Ramos (cell line): ENCODE measurements at regions not wholly inside any gene's neighbourhood (a gene's known extent, or its start where the extent isn't known, plus 50 kb on each side); places are given as distances from the start of the nearest gene placed in this dataset.

Experiments used
- in situ Hi-C: fragments of 300-500 bp; cut with MboI; formaldehyde crosslinking; loops from one replicate; pipeline ENCODE4 v1.14.3; 2022; ENCODE audit warnings: low sequenced_read_pairs; ENCODE audit not compliant: unreplicated experiment

- in situ Hi-C loops = no loop called here
These were observed 231.0 kb downstream of the ESM1 start for GRCh38 chr5:54754420-54754819.

- in situ Hi-C loops = no loop called here
These were observed 231.6 kb downstream of the ESM1 start for GRCh38 chr5:54753753-54754152.

- in situ Hi-C loops = no loop called here
These were observed 232.4 kb downstream of the ESM1 start for GRCh38 chr5:54753034-54753433.

- in situ Hi-C loops = no loop called here
These were observed 231.0 kb downstream of the SNX18 start for GRCh38 chr5:54748527-54748926.

- in situ Hi-C loops = no loop called here
These were observed 229.3 kb downstream of the SNX18 start for GRCh38 chr5:54746777-54747398.

- in situ Hi-C loops = no loop called here
These were observed 228.8 kb downstream of the SNX18 start for GRCh38 chr5:54746346-54746745.

- in situ Hi-C loops = no loop called here
These were observed 228.0 kb downstream of the SNX18 start for GRCh38 chr5:54745599-54745998.

- in situ Hi-C loops = no loop called here
These were observed 226.6 kb downstream of the SNX18 start for GRCh38 chr5:54743997-54744788.

- in situ Hi-C loops = no loop called here
These were observed 226.0 kb downstream of the SNX18 start for GRCh38 chr5:54743581-54743980.

GRCh38 chr5:54742417-54742891 is 224.9 kb downstream of the SNX18 start:
- in situ Hi-C loops = no loop called here

GRCh38 chr5:54741711-54742110 is 224.2 kb downstream of the SNX18 start:
- in situ Hi-C loops = no loop called here

- in situ Hi-C loops = no loop called here
These were observed 222.6 kb downstream of the SNX18 start for GRCh38 chr5:54740141-54740540.

GRCh38 chr5:54739371-54739770 is 221.8 kb downstream of the SNX18 start:
- in situ Hi-C loops = no loop called here

- in situ Hi-C loops = no loop called here
These were observed 221.4 kb downstream of the SNX18 start for GRCh38 chr5:54738973-54739367.

GRCh38 chr5:54738118-54738972 is 220.8 kb downstream of the SNX18 start:
- in situ Hi-C loops = no loop called here

GRCh38 chr5:54736003-54736797 is 218.6 kb downstream of the SNX18 start:
- in situ Hi-C loops = no loop called here

GRCh38 chr5:54733101-54733500 is 215.5 kb downstream of the SNX18 start:
- in situ Hi-C loops = no loop called here

- in situ Hi-C loops = no loop called here
These were observed 214.5 kb downstream of the SNX18 start for GRCh38 chr5:54732108-54732507.

GRCh38 chr5:54728588-54728915 is 211.0 kb downstream of the SNX18 start:
- in situ Hi-C loops = no loop called here

- in situ Hi-C loops = no loop called here
These were observed 210.5 kb downstream of the SNX18 start for GRCh38 chr5:54727874-54728587.
